Stimulated activated CD4-positive, alpha-beta T cell treated with anti-CD3 and anti-CD28 coated beads, Interleukin-4, amount 100 ng/mL, for 24 hours (primary cell): ENCODE measurements at regions not wholly inside any gene's neighbourhood (a gene's known extent, or its start where the extent isn't known, plus 50 kb on each side); places are given as distances from the start of the nearest gene placed in this dataset.

Experiments
- DNase-seq: peaks from one replicate; pipeline ENCODE4 v3.0.0-alpha.2; 2020

DNA sequence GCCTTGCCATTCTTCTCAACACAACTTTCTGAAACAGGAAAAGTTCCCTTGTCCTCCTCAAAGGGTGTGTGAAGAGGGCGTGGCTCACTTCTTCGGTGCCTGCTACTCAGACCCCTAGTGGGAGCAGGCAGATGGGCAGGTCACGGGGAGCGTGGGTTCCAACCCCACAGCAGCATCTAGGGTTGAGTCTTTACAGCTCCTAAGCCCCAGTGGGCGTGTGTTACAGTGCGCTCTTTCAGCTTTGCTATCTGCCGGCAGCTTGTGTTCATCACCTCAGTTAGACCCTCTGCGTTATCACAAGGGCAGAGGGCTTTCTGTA, 57.5 kb upstream of the KLF3 start:
- no peak for DNase-seq

DNA sequence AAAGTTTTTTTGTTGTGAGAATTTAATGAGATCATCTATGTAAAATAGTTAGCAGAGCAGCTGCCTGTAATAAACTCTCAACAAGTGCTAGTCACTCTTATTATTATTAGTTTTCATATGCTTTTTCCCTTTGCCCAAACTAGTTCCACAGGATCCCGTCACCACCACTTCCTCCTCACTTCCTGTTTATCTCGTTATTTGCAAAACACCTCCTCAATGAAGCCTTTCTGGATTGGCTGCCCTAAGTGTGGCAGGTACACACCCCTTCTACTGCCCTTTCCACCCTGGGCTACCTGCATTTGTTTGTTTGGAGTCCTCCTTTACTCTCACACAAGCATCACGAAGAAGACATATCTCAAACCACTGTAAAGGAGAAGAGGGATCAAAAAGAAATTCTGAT, 54.4 kb upstream of the KLF3 start:
- DNase-seq = no peak

- no peak for DNase-seq
Measured at GRCh38 chr4:38610521-38610920, 53.5 kb upstream of the KLF3 start.

DNA sequence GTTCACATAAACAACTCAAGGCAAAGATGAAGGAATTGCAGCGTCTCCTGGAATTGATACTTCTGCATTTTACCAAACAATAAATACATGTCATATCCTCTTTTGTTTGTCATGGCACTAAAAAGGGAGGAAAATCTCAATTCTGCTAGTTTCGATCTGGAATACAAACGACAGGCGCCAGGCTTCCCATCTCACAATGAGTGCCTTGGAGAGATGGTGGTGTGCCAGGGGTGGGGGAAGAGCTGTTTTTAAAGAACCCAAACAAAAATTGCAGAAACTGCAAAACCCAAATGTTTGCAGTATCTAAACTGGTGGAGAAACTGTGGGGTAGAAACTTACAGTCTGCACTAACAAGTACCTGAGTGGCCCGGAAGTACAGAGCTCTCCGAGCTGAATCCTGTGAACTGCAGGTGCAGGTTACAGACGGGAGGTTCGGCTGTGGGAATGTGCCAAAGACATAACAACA, 53.0 kb upstream of the KLF3 start:
- no peak for DNase-seq

- no peak for DNase-seq
Measured at GRCh38 chr4:38611676-38612075, 52.3 kb upstream of the KLF3 start.

DNA sequence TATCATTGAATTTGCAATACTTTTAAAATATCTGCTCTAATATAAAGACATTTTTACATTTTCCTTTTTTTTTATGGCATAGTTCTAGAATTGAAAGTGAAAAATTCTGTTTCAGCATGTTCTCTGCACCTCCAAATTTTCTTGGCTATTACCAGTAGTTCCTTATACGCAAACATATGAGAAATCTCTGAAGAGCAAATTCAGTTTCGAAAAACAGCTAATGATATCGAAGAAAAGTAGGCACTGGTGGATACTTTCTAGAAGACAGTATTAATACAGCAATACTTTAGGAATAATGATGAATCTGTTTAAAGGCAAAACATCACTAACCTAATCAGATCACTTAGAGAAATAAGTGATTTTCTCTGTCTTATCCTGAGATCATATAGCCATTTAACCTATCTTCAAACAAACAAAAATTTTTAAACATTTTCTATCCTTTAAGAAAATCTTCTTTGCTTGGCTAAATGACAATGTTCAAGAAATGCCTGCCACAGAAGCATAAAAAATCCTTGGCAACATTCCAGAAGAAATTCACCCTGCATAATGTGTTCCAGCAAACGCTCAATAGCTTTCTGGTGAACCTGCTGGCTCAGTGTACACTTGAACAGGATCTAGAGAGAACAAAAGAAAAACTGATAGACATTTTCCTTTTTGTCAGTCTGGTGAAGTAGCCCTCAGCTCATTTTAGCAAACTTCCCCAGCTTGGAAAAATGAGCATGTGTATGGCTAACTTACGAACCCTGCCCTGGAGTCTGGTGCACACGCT, 51.2 kb upstream of the KLF3 start:
- no peak for DNase-seq
